ENCODE measurements at regions not wholly inside any gene's neighbourhood (a gene's known extent, or its start where the extent isn't known, plus 50 kb on each side); places are given as distances from the start of the nearest gene placed in this dataset.
"Not testable (repeated sequence)": the region's sequence is repeated elsewhere in the genome, so short reads cannot be mapped to it uniquely, and the experiment has no call there.

DNA sequence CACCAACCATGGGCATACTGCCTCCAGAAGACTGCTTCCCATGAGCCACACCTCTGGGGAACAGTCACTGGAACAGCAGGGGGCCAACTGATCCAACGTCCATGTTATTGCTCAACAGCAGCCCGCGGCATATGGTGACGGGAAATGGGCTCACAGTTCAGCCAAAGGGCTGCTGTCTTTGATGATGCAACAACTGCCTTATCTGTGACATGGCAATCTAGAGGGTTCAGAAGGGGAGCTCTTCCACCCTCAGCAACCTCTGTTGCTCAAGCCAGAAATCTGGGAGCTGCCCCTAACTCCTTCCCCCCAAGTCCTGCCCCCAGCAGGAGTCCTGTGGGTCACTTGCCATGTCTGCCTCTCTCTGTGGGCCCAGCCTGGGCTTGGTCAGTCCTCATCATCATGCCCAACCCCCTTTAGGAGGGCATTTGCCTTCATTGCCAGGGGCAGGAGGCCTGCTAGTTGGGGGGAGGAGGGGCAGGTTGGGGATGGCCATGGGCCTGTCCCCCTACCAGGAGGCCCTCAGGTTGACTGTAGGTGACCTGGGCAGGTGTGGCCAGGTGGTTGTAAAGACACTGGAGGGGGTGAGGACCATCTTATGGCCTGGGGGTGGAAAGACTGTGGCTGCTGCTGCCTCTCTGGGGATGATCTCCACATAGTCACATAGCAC lies 212.9 kb downstream of the CYP26B1 start:
- DNase-seq: no peak

DNA sequence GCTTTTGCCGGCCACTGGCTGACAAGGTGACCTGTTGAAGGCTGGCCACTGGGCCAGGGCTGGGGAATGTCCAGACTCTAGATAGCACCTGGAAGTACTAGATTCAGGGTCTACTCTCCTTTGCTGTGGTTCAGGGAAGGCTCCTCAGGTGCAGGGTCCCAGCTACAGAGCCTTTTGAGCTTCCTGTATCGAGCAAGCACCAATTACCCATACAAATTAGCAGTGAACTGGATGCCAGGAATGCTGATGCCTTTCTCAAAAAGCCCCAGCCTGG lies 213.4 kb downstream of the CYP26B1 start:
- no peak for DNase-seq

DNA sequence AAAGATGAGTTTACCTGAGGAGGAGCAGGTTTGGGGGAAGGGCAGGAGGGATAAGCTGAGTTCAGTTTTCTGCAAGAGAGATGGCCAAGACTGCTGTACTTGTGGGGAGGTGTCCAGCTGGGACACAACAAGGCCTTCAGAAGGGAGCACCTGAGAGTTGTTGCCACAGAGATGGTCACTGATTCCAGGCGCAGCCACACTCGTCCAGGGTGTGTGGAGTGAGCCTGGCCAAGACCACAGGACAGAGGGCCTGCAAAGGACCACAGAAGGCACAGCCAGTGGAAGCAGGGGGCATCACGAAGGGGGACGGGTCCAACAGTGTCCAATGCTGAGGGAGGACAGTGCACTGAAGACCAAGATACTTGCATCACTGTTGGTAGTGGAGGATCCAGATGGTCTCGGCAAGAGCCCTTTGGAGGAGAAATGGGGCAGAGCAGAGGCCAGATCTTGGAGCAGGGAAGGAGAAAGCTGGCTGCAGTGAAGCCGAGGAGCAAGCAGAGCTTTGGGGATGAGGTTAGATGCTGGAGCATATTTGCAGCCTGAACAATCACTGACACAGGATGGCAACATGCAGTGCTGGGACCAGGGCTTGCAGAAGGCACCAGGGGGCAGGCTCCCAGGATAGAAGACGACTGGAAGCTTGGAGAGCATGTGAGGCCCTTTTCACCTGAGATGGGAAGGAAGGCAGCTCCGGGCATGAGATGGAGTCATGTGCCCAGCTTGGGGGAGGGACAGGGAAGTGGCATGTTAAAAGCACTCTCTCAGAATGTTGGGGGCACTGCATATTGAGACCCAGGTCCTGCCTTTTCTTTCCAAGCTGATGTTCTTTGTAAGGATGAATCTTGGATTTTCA lies 214.0 kb downstream of the CYP26B1 start:
- peak; percentile 17 for DNase-seq

DNA sequence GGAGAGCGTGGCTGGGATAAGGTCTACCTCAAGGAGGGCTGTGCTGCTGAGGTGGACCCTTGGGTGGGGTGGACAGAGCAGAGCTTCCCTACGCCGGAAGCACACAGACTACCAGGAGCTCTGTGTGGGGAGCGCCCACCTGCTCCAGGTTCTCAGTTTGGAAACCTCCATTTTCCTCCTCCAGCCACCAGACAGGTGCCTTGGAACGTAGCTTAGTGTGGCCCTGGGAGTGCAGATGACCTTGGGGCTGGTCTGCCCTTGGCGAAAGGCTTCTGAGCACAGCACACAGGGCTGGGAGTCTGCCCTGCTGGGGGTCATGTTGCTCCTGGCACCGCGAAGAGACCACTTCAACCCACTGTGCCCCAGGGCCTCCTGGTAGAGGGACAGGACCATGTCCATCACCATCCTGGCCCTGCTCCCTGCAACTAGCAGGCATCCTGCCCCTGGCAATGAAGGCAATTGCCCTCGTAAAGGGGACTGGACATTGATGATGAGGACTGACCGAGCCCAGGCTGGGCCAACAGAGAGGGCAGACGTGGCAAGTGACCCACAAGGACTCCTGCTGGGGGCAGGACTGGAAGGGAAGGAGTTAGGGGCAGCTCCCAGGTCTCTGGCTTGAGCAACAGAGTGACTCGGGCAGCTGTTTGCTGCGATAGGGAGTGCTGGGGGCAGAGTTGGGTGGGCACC lies 214.7 kb downstream of the CYP26B1 start:
- no peak for DNase-seq

DNA sequence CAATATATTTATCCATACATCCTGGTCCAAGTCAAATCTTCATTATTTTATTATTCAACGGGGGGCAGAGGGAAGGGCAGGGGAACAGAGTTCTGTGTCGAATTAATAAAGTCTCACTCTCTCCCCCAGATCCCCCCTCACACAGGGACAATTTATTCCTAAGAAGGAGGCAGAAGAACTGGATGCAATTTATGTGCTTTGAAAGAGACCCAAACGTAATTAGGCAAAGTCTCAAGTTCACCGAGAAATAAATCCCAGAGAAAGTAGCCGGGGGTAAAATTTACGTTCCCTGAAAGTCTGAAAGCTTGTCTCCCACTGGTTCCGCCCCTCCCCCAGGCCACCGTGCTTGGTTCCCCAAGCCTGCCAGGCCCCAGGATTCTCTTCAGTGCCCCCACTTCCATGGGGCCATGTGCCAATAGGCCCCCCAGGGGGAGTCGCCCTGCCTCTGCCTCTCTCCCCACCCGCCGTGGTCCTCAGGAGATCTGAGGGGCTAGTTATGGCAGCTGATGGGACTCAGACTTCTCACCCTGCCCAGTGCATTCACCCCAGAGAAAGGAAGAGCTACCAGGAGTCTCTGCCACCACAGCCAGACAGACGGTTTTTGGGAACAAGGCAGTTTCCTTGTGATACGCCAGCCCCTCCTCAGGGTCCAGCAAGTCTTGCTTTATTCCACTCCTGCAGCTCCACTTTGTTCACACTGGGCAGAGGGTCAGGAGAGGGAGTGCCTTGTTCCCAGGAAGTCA lies 215.5 kb downstream of the CYP26B1 start:
- no peak for DNase-seq

DNA sequence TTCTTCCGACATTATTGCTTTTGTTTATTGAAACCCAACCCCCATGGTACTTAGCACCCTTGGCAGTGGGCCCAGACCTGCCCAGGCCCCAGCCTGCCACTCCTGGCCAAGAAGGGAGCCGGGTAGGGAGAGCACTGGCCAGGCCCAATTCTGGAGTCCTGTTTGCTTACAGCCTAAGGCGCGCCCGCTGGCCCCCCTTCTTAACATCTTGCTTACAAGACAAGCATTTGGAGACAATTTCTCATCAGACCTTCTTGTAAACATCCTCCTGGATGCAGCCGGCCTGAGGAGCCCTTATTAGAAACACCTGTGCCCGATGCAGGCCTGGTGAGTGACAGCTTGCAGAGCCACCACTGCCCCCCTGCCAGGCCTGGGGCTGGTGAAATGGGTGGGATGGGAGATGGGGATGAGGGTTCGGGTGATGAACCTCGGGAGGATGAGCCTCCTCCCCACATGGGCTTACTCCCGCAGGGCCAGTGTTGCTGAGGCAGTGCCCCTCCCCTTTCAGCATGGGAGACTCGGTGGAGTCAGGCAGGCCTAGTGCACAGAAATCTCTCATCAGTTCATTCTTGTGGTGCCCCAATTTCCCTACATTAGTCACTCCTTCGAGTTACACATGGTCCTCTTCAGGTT lies 217.5 kb downstream of the CYP26B1 start:
- no peak for DNase-seq

DNA sequence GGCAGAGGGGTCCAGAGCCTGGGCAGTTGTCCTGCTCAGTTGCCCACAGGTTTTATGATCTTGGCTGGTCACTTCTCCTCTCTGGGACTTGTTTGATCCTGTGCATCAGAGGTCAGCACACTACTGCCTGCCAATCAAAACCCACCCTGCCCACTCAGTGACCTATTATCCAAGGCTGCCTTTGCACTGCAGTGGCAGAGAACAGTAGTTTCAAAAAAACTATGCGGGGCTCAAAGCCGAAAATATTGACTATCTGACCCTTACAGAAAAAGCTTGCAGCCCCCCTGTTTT lies 218.2 kb downstream of the CYP26B1 start:
- no peak for DNase-seq

DNA sequence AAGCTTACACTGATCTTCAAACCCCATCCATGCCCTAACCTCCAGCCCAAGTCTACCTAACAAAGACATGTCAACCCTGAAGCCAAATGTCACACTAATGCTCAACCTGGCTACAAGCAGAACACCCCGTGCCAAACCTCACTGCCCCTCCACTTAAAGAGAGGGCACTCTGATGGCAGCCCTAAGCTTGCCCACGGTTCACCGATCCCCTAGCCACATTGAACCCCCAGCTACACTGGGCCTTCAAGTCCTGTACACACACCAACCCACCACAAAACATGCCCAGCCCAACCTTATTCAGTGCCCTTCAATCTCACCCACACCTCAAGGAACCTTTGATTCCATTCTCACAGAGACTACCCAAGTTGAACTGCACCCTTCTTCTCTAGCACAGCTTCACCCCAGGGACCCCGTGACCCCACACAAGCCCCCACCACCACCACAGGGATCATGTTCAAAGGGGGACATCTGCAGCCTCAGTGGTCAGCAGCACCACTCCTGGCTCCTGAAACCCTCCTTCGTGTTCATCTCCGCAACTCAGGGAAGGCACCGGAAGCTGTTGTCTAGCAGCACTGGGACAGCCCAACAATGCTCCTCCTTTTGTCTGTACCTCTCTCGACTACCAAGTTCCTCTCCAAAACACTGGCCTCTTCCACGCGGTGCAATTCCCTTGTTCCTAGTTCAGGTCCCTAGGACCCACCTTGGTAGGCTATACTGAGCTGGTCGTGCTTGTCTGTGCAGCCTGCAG lies 218.8 kb downstream of the CYP26B1 start:
- no peak for DNase-seq

DNA sequence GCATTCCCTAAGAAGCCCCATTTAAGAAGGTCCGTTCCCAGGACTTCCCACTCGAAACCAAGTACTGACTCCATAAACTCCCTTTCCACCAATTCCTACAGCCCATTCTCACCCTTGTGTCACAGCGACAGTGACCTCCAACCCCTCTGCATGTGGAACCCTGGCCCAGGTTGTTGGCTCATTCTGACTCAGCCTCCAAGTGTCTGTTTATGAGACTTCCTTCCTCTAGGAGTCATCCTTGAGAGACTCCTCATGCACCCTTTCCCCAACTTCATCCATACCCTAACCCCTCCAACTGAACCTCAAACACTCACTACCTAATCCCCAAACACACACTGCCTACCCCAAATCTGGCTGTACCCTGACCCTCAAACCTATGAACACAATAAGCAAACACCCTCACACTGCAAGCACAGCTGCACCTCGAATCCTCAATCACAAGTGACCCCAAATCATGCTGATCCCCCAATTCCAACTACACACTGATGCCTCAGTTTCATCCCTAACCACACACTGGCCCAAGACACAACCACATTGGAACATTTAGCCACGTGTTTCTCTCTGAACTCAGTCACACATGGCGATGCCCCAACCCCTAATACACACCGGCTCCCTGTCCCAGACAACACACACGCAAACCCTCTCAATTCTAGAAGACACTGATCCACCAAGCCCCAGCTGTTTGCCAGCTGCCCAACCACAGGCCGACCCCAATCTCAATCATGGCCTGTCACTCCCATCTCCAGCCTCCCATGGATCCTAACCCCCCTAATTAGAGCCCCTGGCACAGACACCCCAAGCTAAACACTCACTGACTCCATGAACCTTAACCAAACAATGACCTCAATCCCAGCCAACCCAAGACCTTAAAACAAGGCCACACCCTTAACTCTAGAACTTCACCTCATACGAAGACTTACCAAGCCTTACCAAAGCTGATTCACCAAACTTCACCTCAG lies 219.6 kb downstream of the CYP26B1 start:
- DNase-seq: no peak

DNA sequence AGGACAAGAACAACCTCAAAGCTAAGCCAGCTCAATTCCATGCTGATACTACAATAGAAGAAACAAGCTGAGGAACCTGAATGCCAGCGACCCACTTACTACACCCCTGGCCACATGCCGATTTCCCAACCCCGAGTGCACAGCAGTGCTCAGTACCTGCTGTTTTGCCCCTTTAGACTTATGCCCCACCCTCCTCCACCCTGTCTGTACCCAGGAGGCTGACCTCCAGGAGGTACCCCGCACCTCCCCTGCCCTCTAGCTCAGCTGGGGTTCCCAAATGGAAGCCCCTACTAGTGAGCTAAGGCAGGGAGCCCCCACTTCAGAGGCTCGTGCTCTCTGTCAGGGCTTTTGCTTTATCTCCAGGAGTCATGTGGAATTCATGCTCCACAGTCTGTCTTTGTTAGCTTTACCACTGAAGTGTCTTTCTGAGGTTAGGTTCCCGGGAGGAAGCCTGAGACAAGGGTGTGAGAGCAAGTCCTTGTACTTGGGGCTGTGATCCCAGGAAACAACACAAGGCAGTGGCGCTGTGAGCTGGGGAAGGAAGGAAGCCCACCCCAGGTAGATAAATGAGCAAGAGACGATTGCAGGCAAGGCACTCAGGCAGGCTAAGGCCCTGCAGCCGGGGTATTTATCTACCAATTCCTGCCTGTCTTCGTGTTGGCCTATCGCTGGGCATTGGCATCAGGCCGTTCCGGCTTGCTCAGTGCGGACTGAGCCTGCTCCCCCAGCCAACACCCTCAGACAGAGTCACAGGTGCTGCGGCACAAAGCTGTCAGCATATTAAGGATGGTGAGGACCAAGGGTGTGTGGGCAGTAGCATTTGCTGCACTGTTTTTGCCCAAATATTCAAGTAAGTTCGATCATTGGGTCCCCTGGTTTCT lies 220.5 kb downstream of the CYP26B1 start:
- no peak for DNase-seq

DNA sequence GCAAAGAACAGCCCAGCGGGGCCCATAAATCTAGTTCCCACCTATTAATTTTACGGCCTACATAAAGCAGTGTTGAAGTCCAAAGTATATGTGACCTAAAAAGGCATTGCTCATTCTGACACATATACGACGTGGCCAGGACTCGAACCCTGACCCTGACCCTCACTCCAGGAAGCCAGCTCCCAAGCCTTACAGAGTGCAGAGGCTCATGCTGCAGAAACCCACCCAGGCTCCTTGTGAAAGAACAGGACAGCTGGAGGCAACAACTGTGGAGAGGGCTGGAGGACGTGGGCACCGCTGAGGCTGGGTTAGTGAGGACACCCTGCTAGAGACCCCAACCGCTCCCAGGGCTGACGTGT lies 221.6 kb downstream of the CYP26B1 start:
- no peak for DNase-seq

DNA sequence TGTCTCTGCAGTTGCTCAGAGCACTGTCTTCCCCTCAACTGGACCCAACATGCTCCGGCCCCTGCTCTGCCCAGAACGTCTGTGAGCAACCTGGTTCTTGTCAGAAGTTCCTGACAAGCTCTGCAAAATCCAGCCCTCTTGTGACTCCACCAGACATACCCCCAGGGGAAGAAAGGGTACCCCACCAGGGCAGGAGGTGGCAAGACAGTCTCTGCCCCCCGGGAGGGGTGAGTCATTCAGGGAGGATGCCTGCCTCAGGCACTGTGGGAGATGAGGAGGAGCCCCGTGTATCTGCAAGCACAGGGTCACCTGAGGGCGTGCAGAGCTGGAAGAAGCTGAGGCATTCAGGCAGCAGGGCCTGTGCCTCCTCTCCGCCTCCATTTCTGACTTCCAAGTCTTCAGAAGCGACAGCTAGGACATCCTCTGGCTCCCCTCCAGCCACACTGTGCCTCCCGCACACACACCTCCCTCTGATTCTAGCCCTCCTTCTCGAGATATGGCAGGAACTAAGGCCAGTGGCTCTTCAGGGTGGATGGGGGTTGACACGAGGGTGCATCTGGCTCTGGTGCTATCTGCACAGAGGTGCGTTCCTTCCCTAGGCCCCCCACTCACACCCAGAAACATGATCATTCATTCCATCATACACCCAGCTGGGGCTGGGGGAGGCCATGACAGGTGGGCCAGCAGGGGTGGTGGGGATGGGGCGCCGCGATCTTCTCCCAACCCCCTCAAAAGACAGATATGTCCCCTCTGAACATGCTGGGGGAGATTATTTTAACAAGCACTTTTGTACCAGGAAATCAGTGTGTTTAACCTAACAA lies 222.2 kb downstream of the CYP26B1 start:
- no peak for DNase-seq

DNA sequence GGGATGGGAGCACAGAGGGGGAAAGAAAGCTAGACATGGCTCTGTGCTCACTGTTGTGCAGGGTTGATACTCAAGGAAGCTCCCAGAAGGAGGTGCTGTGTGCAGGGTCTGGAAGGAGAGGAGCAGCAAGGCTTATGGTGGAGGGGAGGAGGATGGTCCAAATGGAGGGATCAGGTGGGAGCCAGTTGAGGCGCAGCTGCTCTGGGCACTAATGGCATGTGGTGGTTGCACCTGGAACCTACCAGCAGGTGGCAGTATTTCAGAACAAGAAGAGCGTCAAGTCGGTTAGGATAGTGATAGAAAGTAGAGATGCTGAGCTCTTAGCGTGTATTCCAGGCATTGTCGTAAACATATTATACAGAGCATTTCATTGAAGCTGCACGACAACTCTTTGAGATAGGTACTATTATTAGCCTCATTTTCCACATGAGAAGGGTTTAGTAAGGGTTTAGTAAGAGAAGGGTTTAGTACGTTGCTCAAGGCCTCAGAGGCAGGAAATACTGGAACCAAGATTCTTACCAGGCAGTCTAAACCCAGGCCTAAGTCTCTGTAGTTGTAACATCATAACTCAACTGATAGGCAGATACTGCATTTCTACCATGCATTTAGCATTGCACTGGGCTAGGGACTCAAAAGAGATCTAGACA lies 223.7 kb downstream of the CYP26B1 start:
- peak; percentile 60 for DNase-seq

DNA sequence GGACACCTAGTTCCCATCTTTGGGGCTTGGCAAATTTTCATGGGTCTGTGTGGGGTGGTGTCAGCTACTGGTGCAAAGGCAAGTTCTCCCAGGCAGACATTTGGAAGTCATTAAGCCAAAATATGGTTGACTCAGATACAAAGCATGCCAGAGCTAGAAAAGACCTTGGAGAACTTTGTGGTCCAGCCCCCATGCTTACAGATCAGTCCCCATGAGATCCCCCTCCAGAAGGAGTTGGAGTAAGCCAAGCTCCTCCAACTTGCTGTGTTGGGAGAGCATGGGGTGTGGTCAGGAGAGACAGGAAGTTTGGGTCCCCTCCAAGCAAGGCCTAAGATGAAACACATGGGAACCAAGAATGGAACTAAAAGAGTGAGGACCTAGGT lies 224.5 kb downstream of the CYP26B1 start:
- DNase-seq: no peak

DNA sequence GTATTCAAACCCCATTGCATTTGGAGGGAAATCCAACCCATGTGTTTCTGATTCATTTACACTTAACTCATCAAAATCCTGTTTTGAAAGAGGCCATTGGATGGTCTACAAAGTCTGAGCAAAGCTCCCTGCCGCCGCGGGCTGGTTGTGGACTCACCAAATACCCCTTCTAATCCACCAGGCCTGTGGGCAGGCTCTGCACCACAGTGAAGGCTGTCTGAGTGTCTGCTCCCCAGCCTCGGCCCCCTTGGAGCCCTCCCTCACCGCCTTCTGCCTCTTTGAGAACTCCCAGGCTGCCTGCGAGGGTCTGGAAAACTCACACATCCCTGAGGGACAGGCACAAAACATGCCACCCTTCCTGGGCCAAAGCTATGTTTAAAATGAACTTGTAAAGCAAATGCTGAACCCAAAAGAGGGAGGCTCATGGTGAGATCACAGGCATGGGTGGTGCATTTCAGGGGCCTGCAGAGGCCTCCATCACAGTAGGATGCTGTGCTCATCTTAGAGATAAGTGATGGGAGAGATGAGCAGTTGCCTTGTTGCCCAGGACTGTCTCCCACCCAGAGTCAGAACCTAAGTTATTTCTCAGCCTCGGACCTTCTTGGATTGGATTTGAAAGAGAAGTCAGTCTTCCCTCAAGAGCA lies 225.0 kb downstream of the CYP26B1 start:
- DNase-seq: no peak

DNA sequence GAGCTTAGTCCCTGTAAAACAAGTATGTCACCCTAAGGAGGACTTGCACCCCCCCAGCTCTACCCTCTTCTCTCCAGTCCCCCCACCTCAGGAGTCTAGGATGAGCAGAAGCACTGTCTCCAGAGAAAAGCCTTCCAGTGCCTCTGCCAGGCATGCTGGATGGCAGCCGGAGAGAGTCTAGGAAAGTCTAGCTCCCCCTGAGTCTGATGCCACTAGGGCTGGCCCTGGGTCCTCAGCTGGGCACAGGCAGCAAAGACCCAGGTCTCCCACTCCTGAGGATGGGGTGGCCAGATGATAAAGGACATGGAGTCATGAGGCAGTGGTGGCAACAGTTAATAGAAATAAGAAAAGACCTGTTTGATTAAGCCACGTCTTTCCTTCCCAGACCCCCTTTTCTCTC lies 225.6 kb downstream of the CYP26B1 start:
- DNase-seq: no peak

DNA sequence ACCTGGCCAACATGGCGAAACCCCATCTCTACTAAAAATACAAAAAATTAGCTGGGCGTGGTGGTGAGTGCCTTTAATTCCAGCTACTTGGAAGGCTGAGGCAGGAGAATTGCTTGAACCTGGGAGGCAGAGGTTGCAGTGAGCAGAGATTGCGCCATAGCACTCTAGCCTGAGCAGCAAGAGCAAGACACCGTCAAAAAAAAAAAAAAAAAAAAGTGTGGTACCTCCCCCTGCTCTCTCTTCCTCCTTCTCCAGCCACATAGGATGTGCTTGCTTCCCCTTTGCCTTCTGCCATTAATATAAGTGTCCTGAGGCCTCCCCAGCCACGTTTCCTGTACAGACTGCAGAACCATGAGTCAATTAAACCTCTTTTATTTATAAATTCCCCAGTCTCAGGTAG lies 226.8 kb downstream of the CYP26B1 start:
- not testable (repeated sequence) for DNase-seq

DNA sequence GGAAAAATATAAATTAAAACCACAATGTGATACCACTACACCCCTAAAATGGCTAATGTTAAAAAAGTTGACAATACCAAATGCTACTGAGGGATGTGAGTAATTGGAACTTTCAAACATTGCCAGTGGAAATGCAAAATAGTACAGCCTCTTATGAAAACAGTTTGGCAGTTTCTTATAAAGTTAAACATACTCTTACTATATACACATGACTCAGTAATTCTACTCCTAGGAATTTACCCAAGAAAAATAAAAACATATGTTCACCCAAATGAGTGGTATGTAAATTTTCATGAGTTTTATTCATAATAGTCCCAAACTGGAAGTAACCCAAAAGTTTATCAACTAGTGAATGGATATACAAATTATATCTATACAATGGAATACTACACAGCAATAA lies 228.0 kb downstream of the CYP26B1 start:
- DNase-seq: no peak
